ENCODE measurements at regions not wholly inside any gene's neighbourhood (a gene's known extent, or its start where the extent isn't known, plus 50 kb on each side); places are given as distances from the start of the nearest gene placed in this dataset.

GRCh38 chr13:109983447-109983846 lies 197.1 kb upstream of the IRS2 start:
- TF ChIP-seq POLR2A (IDR thresholded peaks at IDR 0.05; ENCODE audit: low read depth, low read length) (no peak), TAF1 (IDR thresholded peaks at IDR 0.05; ENCODE audit: borderline replicate concordance, low read depth, low read length) (no peak), POLR2AphosphoS5 (IDR thresholded peaks at IDR 0.05; ENCODE audit: low read depth, low read length) (no peak)

Data from GM12892 (cell line).